OCI-LY7 (cell line): ENCODE measurements at regions not wholly inside any gene's neighbourhood (a gene's known extent, or its start where the extent isn't known, plus 50 kb on each side); places are given as distances from the start of the nearest gene placed in this dataset.

Source experiments
- BruUV-seq: library from RNA; stranded (reverse); fragments of 400-500 nt; replicated peaks from 2 replicates; lab custom pipeline; 2021; lab: Mats Ljungman, UMichigan
- CTCF ChIA-PET: fragments of 300-600 bp; sonication (Branson Sonifier 250); formaldehyde crosslinking; loops from one replicate; lab custom pipeline; 2022; ENCODE audit warnings: antibody characterized with exemption; ENCODE audit not compliant: unreplicated experiment; lab: Charles Lee
- POLR2A ChIA-PET: fragments of 300-600 bp; sonication (Branson Sonifier 250); formaldehyde crosslinking; loops from one replicate; lab custom pipeline; 2022; ENCODE audit warnings: antibody characterized with exemption; lab: Charles Lee
- DNase-seq: peaks from one replicate; pipeline ENCODE4 v3.0.0-alpha.2; 2015; ENCODE audit warnings: low spot score
- H2AFZ ChIP-seq: fragments of 200-600 bp; sonication (generic), shearing (Covaris generic); 2 replicates; pipeline ENCODE4 v1.6.1; 2014; ENCODE audit warnings: mild to moderate bottlenecking, antibody characterized with exemption, low read length, moderate library complexity
- H3K27ac ChIP-seq: fragments of 200-600 bp; sonication (generic); 2 replicates; pipeline ENCODE4 v1.5.1; 2014; ENCODE audit warnings: mixed run types, low read depth, mild to moderate bottlenecking, moderate library complexity, low read length, inconsistent platforms; ENCODE audit not compliant: poor library complexity, severe bottlenecking
- H3K36me3 ChIP-seq: fragments of 200-600 bp; sonication (generic); 2 replicates; pipeline ENCODE4 v1.6.1; 2014; ENCODE audit warnings: mild to moderate bottlenecking, antibody characterized with exemption, low read length, moderate library complexity, mixed read lengths; ENCODE audit not compliant: insufficient read depth
- H3K4me1 ChIP-seq: fragments of 200-600 bp; sonication (generic); 2 replicates; pipeline ENCODE4 v1.5.1; 2014; ENCODE audit warnings: mild to moderate bottlenecking, low read length; ENCODE audit not compliant: insufficient read depth, poor library complexity, severe bottlenecking
- H3K4me2 ChIP-seq: fragments of 200-600 bp; sonication (generic); 2 replicates; pipeline ENCODE4 v1.6.1; 2014; ENCODE audit warnings: mild to moderate bottlenecking, low read length
- H3K4me3 ChIP-seq: fragments of 200-600 bp; sonication (generic); 2 replicates; pipeline ENCODE4 v1.5.1; 2014; ENCODE audit warnings: mild to moderate bottlenecking, low read depth, low read length; ENCODE audit not compliant: poor library complexity, severe bottlenecking
- H3K79me2 ChIP-seq: fragments of 200-600 bp; sonication (generic); 2 replicates; pipeline ENCODE4 v1.6.1; 2016; ENCODE audit warnings: low read depth, mild to moderate bottlenecking, low read length, moderate library complexity, mixed read lengths; ENCODE audit not compliant: insufficient read depth
- H3K9me2 ChIP-seq: fragments of 200-600 bp; sonication (generic); 2 replicates; pipeline ENCODE4 v1.6.1; 2016; ENCODE audit warnings: mild to moderate bottlenecking, low read length, mixed read lengths; ENCODE audit not compliant: insufficient read depth
- H3K9me3 ChIP-seq: fragments of 200-600 bp; sonication (generic); 2 replicates; pipeline ENCODE4 v1.6.1; 2014; ENCODE audit warnings: mild to moderate bottlenecking, mixed run types, low read length, mixed read lengths
- H4K20me1 ChIP-seq: fragments of 200-600 bp; sonication (generic); 2 replicates; pipeline ENCODE4 v1.6.1; 2014; ENCODE audit warnings: mild to moderate bottlenecking, antibody characterized with exemption, low read length, moderate library complexity, mixed read lengths; ENCODE audit not compliant: insufficient read depth
- CTCF ChIP-seq: fragments of 200-600 bp; sonication (generic); conservative IDR thresholded peaks from 2 replicates; pipeline ENCODE4 v1.5.1; 2014; ENCODE audit warnings: mild to moderate bottlenecking, antibody characterized with exemption, low read length, moderate library complexity, mixed read lengths
- EZH2phosphoT487 ChIP-seq: fragments of 200-600 bp; sonication (generic); IDR thresholded peaks from 2 replicates; pipeline ENCODE4 v1.6.1; 2018; ENCODE audit warnings: low read depth, borderline replicate concordance, mild to moderate bottlenecking, mixed run types, antibody characterized with exemption, low read length, moderate library complexity, mixed read lengths
- intact Hi-C: fragments of 100-400 bp; cut with micrococcal nuclease; formaldehyde crosslinking; loops from one replicate; pipeline ENCODE4 v1.10.0; 2022; ENCODE audit not compliant: unreplicated experiment

GRCh38 chr6:118752803-118753202, 101.4 kb upstream of the CEP85L start:
- Histone ChIP-seq H3K4me3 (no peak overlapping the region), H3K4me1 (peaks cover 4% of the 10 kb centered on the region), H4K20me1 (no peaks in the 10 kb centered on the region), H3K4me2 (no peak overlapping the region), H2AFZ (no peak overlapping the region), H3K9me3 (no peaks in the 10 kb centered on the region), H3K36me3 (no peaks in the 10 kb centered on the region), H3K27ac (no peak overlapping the region), H3K9me2 (no peaks in the 10 kb centered on the region), H3K79me2 (no peaks in the 10 kb centered on the region)
- BruUV-seq: no TSS peak
- CTCF ChIA-PET: no interaction called here
- DNase-seq: no peak
- intact Hi-C loops: no loop called here
- TF ChIP-seq CTCF: no peak
- TF ChIP-seq EZH2phosphoT487: no peak
- POLR2A ChIA-PET: no interaction called here

GRCh38 chr6:118751072-118751471, 99.7 kb upstream of the CEP85L start:
- Histone ChIP-seq H3K27ac (no peak overlapping the region), H3K4me2 (no peak overlapping the region), H3K9me3 (no peaks in the 10 kb centered on the region), H3K36me3 (no peaks in the 10 kb centered on the region), H3K79me2 (no peaks in the 10 kb centered on the region), H4K20me1 (no peaks in the 10 kb centered on the region), H3K9me2 (no peaks in the 10 kb centered on the region), H2AFZ (no peak overlapping the region), H3K4me1 (peaks cover 9% of the 10 kb centered on the region), H3K4me3 (no peak overlapping the region)
- ChIA-PET POLR2A (no interaction called here), CTCF (interaction anchor here (0.7 to 0.9 kb wide), 2 partner anchors 17 to 185 kb away, joined by 3 read pairs; no protein-coding TSS in a partner anchor)
- no peak for TF ChIP-seq CTCF
- no peak for TF ChIP-seq EZH2phosphoT487
- no TSS peak for BruUV-seq
- DNase-seq: no peak
- intact Hi-C loops: no loop called here

DNA sequence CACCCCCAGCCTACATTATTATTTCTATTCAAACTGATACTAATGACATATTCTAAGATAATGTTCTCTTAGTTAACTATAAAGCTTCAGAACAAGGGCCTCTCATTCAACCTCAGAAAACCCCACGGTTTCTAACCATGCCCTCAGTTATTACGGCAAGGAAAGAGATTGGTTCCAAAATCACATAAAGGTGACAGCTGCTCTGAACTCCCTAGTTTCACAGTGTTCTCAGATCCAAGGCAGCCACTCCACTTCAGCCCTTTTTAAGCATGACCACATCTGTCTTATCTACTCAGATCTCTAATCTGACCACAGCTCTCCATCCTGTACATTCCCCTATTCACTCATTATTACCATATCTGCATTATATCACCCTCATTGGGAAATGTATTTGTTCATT, 98.8 kb upstream of the CEP85L start:
- H4K20me1 ChIP-seq: no peaks in the 10 kb centered on the region

More for the DNA sequence above, 98.8 kb upstream of the CEP85L start:
- Histone ChIP-seq H3K9me3 (no peaks in the 10 kb centered on the region), H3K79me2 (no peaks in the 10 kb centered on the region), H3K4me3 (no peak overlapping the region), H3K4me1 (peaks cover 9% of the 10 kb centered on the region), H3K36me3 (no peaks in the 10 kb centered on the region), H3K4me2 (no peak overlapping the region), H3K27ac (no peak overlapping the region), H3K9me2 (no peaks in the 10 kb centered on the region), H2AFZ (no peak overlapping the region)
- ChIA-PET CTCF (no interaction called here), POLR2A (interaction anchor here (0.9 kb wide), 1 partner anchor 8 kb away, joined by 4 read pairs; no protein-coding TSS in a partner anchor)
- TF ChIP-seq EZH2phosphoT487 (no peak), CTCF (no peak)
- DNase-seq: no peak
- intact Hi-C loops: no loop called here
- BruUV-seq: no TSS peak
